Epithelial cell of esophagus (primary cell): ENCODE measurements at regions not wholly inside any gene's neighbourhood (a gene's known extent, or its start where the extent isn't known, plus 50 kb on each side); places are given as distances from the start of the nearest gene placed in this dataset.

Source experiments
- DNase-seq: peaks from one replicate; pipeline ENCODE4 v3.0.0; 2010; ENCODE audit warnings: low read depth
- H3K4me3 ChIP-seq: 2 replicates; pipeline ENCODE4 v1.5.1; 2011; ENCODE audit warnings: mild to moderate bottlenecking, low read length, control low read depth
- CTCF ChIP-seq: IDR thresholded peaks from 2 replicates; pipeline ENCODE4 v1.5.1; 2011; ENCODE audit warnings: low read depth, mild to moderate bottlenecking, low read length, control low read depth, inconsistent platforms; ENCODE audit not compliant: insufficient read depth; ENCODE audit errors: missing control alignments

GRCh38 chr10:78578929-78579328 lies 489.8 kb upstream of the ZMIZ1 start:
- H3K4me3 ChIP-seq, result no peak overlapping the region
- DNase-seq, result peak; percentile 21
- no peak for TF ChIP-seq CTCF

- no peak overlapping the region for H3K4me3 ChIP-seq
- no peak for TF ChIP-seq CTCF
- DNase-seq, result no peak
Observed at GRCh38 chr10:78579576-78579975, 489.2 kb upstream of the ZMIZ1 start.

GRCh38 chr10:78579995-78580394 lies 488.8 kb upstream of the ZMIZ1 start:
- DNase-seq, result no peak
- H3K4me3 ChIP-seq, result no peak overlapping the region
- no peak for TF ChIP-seq CTCF

GRCh38 chr10:78581133-78581694 lies 487.6 kb upstream of the ZMIZ1 start:
- no peak for TF ChIP-seq CTCF
- H3K4me3 ChIP-seq, result no peak overlapping the region
- no peak for DNase-seq

- DNase-seq, result no peak
- no peak for TF ChIP-seq CTCF
Observed at GRCh38 chr10:78582540-78582939, 486.2 kb upstream of the ZMIZ1 start.

GRCh38 chr10:78584266-78584665 lies 484.5 kb upstream of the ZMIZ1 start:
- DNase-seq, result no peak

More at GRCh38 chr10:78582540-78582939, 486.2 kb upstream of the ZMIZ1 start:
- H3K4me3 ChIP-seq, result no peak overlapping the region

More at GRCh38 chr10:78584266-78584665, 484.5 kb upstream of the ZMIZ1 start:
- TF ChIP-seq CTCF, result no peak
- H3K4me3 ChIP-seq, result no peak overlapping the region
